ENCODE measurements at regions not wholly inside any gene's neighbourhood (a gene's known extent, or its start where the extent isn't known, plus 50 kb on each side); places are given as distances from the start of the nearest gene placed in this dataset.
A peak's percentile ranks its signal among the peaks of the same experiment; 100 is the strongest.

- intact Hi-C loops (cut with DNase I): no loop called here
- Histone ChIP-seq H3K36me3 (no peaks in the 10 kb centered on the region), H3K4me1 (peaks cover 23 to 35% (median 29%) of the 10 kb centered on the region in 4 donors), H3K4me3 (no peak overlapping the region), H3K27me3 (no peaks in the 10 kb centered on the region), H3K9me3 (no peaks in the 10 kb centered on the region), H3K27ac (replicated peaks in 1 of 4) (peak overlapping the region in 1 of 4 donors; percentile 38)
- TF ChIP-seq CTCF (IDR thresholded peaks at IDR 0.05): no peak
- TF ChIP-seq EP300 (IDR thresholded peaks at IDR 0.05): no peak
- DNase-seq (ENCODE audit: extremely low spot score): no peak
- 70% methylated on average over 12 of the region's 12 CpGs for WGBS
These were observed 69.0 kb upstream of the TAF1B start for GRCh38 chr2:9774266-9774665.

GRCh38 chr2:9775351-9775750 lies 67.9 kb upstream of the TAF1B start:
- TF ChIP-seq POLR2A (IDR thresholded peaks at IDR 0.05; ENCODE audit: low read depth): no peak
- TF ChIP-seq CTCF (IDR thresholded peaks at IDR 0.05): no peak
- no peak for TF ChIP-seq EP300 (IDR thresholded peaks at IDR 0.05)
- TF ChIP-seq POLR2AphosphoS5 (IDR thresholded peaks at IDR 0.05): no peak

GRCh38 chr2:9775999-9776712 lies 67.1 kb upstream of the TAF1B start:
- WGBS: 84% methylated on average over 5 of the region's 9 CpGs

More at GRCh38 chr2:9775351-9775750, 67.9 kb upstream of the TAF1B start:
- intact Hi-C loops (cut with DNase I): no loop called here
- no peaks in the 10 kb centered on the region for H3K27me3 ChIP-seq
- no peak overlapping the region for H3K4me3 ChIP-seq
- no peaks in the 10 kb centered on the region for H3K9me3 ChIP-seq
- no peak for DNase-seq (ENCODE audit: extremely low spot score)
- H3K36me3 ChIP-seq: no peaks in the 10 kb centered on the region
- WGBS: 92% methylated on average over 8 of the region's 9 CpGs
- H3K27ac ChIP-seq (replicated peaks in 1 of 4): no peak overlapping the region
- H3K4me1 ChIP-seq: peaks cover 18 to 30% (median 26%) of the 10 kb centered on the region in 4 donors

GRCh38 chr2:9777081-9777480 lies 66.2 kb upstream of the TAF1B start:
- Histone ChIP-seq H3K36me3 (no peaks in the 10 kb centered on the region), H3K4me1 (peaks cover 1 to 14% (median 11%) of the 10 kb centered on the region in 4 donors), H3K27me3 (no peaks in the 10 kb centered on the region), H3K4me3 (no peak overlapping the region), H3K27ac (replicated peaks in 1 of 4) (no peak overlapping the region), H3K9me3 (no peaks in the 10 kb centered on the region)
- WGBS: 94% methylated on average over 2 of the region's 6 CpGs
- TF ChIP-seq EP300 (IDR thresholded peaks at IDR 0.05): no peak
- no peak for TF ChIP-seq POLR2A (IDR thresholded peaks at IDR 0.05; ENCODE audit: low read depth)
- no peak for TF ChIP-seq CTCF (IDR thresholded peaks at IDR 0.05)
- TF ChIP-seq POLR2AphosphoS5 (IDR thresholded peaks at IDR 0.05): no peak
- DNase-seq (ENCODE audit: extremely low spot score): no peak
- intact Hi-C loops (cut with DNase I): no loop called here

More at GRCh38 chr2:9775999-9776712, 67.1 kb upstream of the TAF1B start:
- H3K4me1 ChIP-seq: peaks cover 10 to 22% (median 18%) of the 10 kb centered on the region in 4 donors
- H3K27me3 ChIP-seq: no peaks in the 10 kb centered on the region
- H3K36me3 ChIP-seq: no peaks in the 10 kb centered on the region
- no peaks in the 10 kb centered on the region for H3K9me3 ChIP-seq
- no peak overlapping the region for H3K4me3 ChIP-seq
- no peak overlapping the region for H3K27ac ChIP-seq (replicated peaks in 1 of 4)
- TF ChIP-seq POLR2A (IDR thresholded peaks at IDR 0.05; ENCODE audit: low read depth) (no peak), POLR2AphosphoS5 (IDR thresholded peaks at IDR 0.05) (no peak), EP300 (IDR thresholded peaks at IDR 0.05) (no peak), CTCF (IDR thresholded peaks at IDR 0.05) (no peak)
- no peak for DNase-seq (ENCODE audit: extremely low spot score)
- intact Hi-C loops (cut with DNase I): no loop called here

- intact Hi-C loops (cut with DNase I): no loop called here
- no peak for DNase-seq (ENCODE audit: extremely low spot score)
- no peaks in the 10 kb centered on the region for H3K27me3 ChIP-seq
These were observed 65.3 kb upstream of the TAF1B start for GRCh38 chr2:9778012-9778411.

More at GRCh38 chr2:9778012-9778411, 65.3 kb upstream of the TAF1B start:
- no peak for TF ChIP-seq POLR2AphosphoS5 (IDR thresholded peaks at IDR 0.05)
- Histone ChIP-seq H3K4me1 (peaks cover 0 to 14% (median 6%) of the 10 kb centered on the region in 4 donors), H3K9me3 (no peaks in the 10 kb centered on the region), H3K27ac (replicated peaks in 1 of 4) (no peak overlapping the region), H3K4me3 (no peak overlapping the region), H3K36me3 (no peaks in the 10 kb centered on the region)
- WGBS: 89% methylated on average over 4 of the region's 9 CpGs

All from esophagus muscularis mucosa (tissue), 4 donors.